Vagina (tissue), 2 donors: ENCODE measurements at regions not wholly inside any gene's neighbourhood (a gene's known extent, or its start where the extent isn't known, plus 50 kb on each side); places are given as distances from the start of the nearest gene placed in this dataset.

Experiments used
- DNase-seq, 2 donors: peaks; one replicate each; pipeline ENCODE4 v3.0.0-alpha.2; 2017; ENCODE audit errors: extremely low spot score in 2 of 2
- H3K27ac ChIP-seq: fragments of 200-600 bp; sonication (generic); one replicate; pipeline ENCODE4 v1.5.1; 2019
- H3K27me3 ChIP-seq: fragments of 200-600 bp; sonication (generic); one replicate; pipeline ENCODE4 v1.5.1; 2019
- H3K36me3 ChIP-seq, 2 donors: fragments of 200-600 bp; sonication (generic); one replicate each; pipeline ENCODE4 v1.5.1; 2017 to 2019
- H3K4me1 ChIP-seq: fragments of 200-600 bp; sonication (generic); one replicate; pipeline ENCODE4 v1.5.1; 2019
- H3K4me3 ChIP-seq, 2 donors: fragments of 200-600 bp; sonication (generic); 1 replicate in 1 of 2; 2 replicates in 1 of 2; pipeline ENCODE4 v1.5.1; 2016 to 2019
- H3K9me3 ChIP-seq: fragments of 200-600 bp; sonication (generic); one replicate; pipeline ENCODE4 v1.5.1; 2019
- POLR2A ChIP-seq, 2 donors: fragments of 450-650 bp; IDR thresholded peaks; one replicate each; pipeline ENCODE4 v1.6.1; 2017; ENCODE audit warnings: antibody characterized with exemption in 2 of 2, mild to moderate bottlenecking in 2 of 2, moderate library complexity in 2 of 2
- POLR2AphosphoS5 ChIP-seq, 2 donors: sonication (generic); formaldehyde crosslinking; IDR thresholded peaks; one replicate each; pipeline ENCODE4 v1.9.0; 2017; ENCODE audit warnings: antibody characterized with exemption in 2 of 2, mild to moderate bottlenecking in 2 of 2, low read depth in 1 of 2; ENCODE audit not compliant: insufficient read depth in 1 of 2
- intact Hi-C: fragments of 100-400 bp; cut with DNase I; formaldehyde crosslinking; loops from one replicate; pipeline ENCODE4 v1.15.1; 2023
- TF ChIP-seq, protein P1 (sequence below), 3 experiments: fragments of 450-650 bp in 2 of 3; fragments of 200-600 bp in 1 of 3; sonication (generic) in 1 of 3; IDR thresholded peaks; one replicate each; pipeline ENCODE4 v1.5.1; 2017 to 2019; ENCODE audit warnings: antibody characterized with exemption in 3 of 3, mild to moderate bottlenecking in 2 of 3, moderate library complexity in 2 of 3

DNA sequence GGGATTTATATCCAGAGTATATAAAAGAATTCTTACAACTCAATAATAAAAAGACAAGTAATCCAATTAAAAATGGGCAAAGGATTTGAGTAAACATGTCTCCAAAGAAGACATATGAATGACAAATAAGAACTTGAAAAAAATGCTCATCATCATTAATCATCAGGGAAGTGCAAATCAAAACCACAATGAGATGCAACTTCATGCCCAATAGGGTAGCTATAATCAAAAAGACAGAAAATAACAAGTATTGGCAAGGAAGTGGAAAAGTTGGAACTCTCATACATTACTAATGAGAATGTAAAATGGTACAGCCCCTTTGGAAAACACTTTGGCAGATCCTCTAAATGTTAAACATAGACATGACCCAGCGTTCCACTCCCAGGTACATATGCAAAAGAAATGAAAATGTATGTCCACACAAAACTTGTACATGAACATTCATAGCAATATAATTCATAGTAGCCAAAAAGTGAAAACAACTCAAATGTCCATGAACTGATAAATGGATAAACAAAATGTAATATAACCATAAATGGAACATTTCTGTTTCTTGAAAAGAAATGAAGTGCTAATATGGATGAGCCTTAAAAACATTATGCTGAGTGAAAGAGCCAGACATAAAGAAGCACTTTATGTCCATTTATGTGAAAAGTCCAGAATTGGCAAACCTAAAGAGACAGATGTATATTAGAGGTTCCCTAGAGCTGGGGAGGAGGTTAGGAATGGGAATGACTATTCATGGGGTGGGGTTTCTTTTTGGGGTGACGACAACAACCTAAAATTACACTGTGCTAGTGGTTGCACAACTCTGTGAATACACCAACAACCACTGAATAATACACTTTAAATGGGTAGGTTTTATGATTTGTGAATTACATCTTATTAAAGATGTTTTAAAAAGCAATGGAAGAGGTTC lies 259.7 kb downstream of the RHOU start:
- Histone ChIP-seq H3K4me3 (no peak overlapping the region), H3K27me3 (no peaks in the 10 kb centered on the region), H3K27ac (no peak overlapping the region), H3K9me3 (no peaks in the 10 kb centered on the region), H3K4me1 (peaks cover 5% of the 10 kb centered on the region), H3K36me3 (no peaks in the 10 kb centered on the region)
- no peak for TF ChIP-seq POLR2AphosphoS5 (IDR thresholded peaks at IDR 0.05; ENCODE audit: insufficient read depth in 1 of 2, low read depth in 1 of 2)
- no peak for TF ChIP-seq POLR2A (IDR thresholded peaks at IDR 0.05)
- TF ChIP-seq, protein P1, sequence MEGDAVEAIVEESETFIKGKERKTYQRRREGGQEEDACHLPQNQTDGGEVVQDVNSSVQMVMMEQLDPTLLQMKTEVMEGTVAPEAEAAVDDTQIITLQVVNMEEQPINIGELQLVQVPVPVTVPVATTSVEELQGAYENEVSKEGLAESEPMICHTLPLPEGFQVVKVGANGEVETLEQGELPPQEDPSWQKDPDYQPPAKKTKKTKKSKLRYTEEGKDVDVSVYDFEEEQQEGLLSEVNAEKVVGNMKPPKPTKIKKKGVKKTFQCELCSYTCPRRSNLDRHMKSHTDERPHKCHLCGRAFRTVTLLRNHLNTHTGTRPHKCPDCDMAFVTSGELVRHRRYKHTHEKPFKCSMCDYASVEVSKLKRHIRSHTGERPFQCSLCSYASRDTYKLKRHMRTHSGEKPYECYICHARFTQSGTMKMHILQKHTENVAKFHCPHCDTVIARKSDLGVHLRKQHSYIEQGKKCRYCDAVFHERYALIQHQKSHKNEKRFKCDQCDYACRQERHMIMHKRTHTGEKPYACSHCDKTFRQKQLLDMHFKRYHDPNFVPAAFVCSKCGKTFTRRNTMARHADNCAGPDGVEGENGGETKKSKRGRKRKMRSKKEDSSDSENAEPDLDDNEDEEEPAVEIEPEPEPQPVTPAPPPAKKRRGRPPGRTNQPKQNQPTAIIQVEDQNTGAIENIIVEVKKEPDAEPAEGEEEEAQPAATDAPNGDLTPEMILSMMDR (IDR thresholded peaks at IDR 0.05): no peak
- DNase-seq: no peak
- intact Hi-C loops: loop anchor here (5.0 kb wide), 1 partner anchor 1553 kb away; no protein-coding TSS in a partner anchor

DNA sequence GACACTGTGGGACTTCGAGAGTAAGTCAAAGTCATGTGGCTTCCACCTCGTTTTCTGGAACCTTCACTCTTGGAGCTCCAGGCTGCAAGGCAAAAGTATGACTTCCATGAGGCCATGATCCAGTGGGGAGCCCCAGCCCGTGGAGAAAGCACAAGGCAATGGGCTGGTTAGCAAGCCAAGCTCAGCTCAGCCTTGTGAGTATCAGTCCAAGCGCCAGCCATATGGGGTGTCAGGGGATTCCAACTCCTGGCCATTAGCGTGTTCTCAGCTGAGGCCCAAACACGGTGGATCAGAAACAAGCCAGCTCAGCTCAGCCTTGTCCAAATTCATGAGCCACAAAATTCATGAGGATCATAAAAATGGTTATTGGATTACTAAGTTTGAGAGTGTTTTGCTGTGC lies 261.0 kb downstream of the RHOU start:
- TF ChIP-seq POLR2A (IDR thresholded peaks at IDR 0.05) (no peak), POLR2AphosphoS5 (IDR thresholded peaks at IDR 0.05; ENCODE audit: insufficient read depth in 1 of 2, low read depth in 1 of 2) (no peak)
- TF ChIP-seq, protein P1 (IDR thresholded peaks at IDR 0.05): no peak
- intact Hi-C loops: no loop called here
- no peaks in the 10 kb centered on the region for H3K36me3 ChIP-seq
- no peak overlapping the region for H3K27ac ChIP-seq
- peak; percentile 81 for DNase-seq
- H3K4me3 ChIP-seq: no peak overlapping the region
- H3K9me3 ChIP-seq: no peaks in the 10 kb centered on the region
- H3K4me1 ChIP-seq: no peaks in the 10 kb centered on the region
- no peaks in the 10 kb centered on the region for H3K27me3 ChIP-seq

DNA sequence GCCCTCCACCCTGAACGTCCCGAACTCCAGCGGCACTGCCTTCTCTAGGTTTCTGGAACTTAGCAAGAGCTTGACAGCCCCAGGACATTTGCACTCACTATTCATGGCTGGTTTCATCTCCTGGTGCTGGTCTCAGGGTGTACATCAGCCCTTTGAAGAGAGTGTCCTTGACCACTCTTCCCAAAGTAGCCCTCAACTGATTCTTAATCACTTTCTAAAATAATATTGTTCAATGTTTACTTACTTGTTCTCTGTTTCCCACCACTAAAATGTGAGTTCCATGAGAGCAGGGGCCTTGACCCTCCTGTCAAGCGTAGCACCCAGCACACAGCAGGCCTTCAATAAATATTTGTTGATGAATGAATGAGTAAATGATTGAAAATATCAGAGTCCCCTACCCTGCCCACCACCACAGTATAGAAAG lies 262.5 kb downstream of the RHOU start:
- Histone ChIP-seq H3K36me3 (no peaks in the 10 kb centered on the region), H3K4me1 (no peaks in the 10 kb centered on the region), H3K27ac (no peak overlapping the region), H3K27me3 (no peaks in the 10 kb centered on the region), H3K9me3 (no peaks in the 10 kb centered on the region), H3K4me3 (no peak overlapping the region)
- no peak for TF ChIP-seq POLR2AphosphoS5 (IDR thresholded peaks at IDR 0.05; ENCODE audit: insufficient read depth in 1 of 2, low read depth in 1 of 2)
- TF ChIP-seq, protein P1 (IDR thresholded peaks at IDR 0.05): no peak
- no peak for TF ChIP-seq POLR2A (IDR thresholded peaks at IDR 0.05)
- peak; percentile 19 to 52 for DNase-seq
- intact Hi-C loops: no loop called here

DNA sequence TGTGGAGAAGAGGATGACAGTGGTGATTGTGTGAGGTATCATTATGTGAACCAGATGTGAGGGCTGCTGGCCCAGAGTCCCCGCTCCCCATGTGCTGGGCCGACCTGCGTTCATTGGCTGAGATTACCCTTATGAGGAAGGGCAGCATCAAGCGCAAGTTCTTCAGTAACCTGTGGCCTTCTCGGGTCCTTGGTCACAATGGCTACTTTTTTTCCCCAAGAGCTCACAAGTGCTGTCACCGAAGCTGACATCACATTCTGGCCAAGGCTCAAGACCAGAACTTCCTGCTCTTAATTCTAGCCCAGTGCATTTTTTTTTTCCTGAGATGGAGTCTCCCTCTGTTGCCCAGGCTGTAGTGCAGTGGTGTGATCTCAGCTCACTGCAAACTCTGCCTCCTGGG lies 262.9 kb downstream of the RHOU start:
- intact Hi-C loops: no loop called here
- TF ChIP-seq POLR2A (IDR thresholded peaks at IDR 0.05) (no peak), POLR2AphosphoS5 (IDR thresholded peaks at IDR 0.05; ENCODE audit: insufficient read depth in 1 of 2, low read depth in 1 of 2) (no peak)
- TF ChIP-seq, protein P1 (IDR thresholded peaks at IDR 0.05): no peak
- peak; percentile 67 to 70 for DNase-seq
- Histone ChIP-seq H3K36me3 (no peaks in the 10 kb centered on the region), H3K4me3 (no peak overlapping the region), H3K4me1 (no peaks in the 10 kb centered on the region), H3K27me3 (no peaks in the 10 kb centered on the region), H3K27ac (no peak overlapping the region), H3K9me3 (no peaks in the 10 kb centered on the region)
